IPS DF 19.7 (cell line): ENCODE measurements at regions not wholly inside any gene's neighbourhood (a gene's known extent, or its start where the extent isn't known, plus 50 kb on each side); places are given as distances from the start of the nearest gene placed in this dataset.
"Not testable (repeated sequence)": the region's sequence is repeated elsewhere in the genome, so short reads cannot be mapped to it uniquely, and the experiment has no call there.

ENCODE experiments used
- DNase-seq: peaks from one replicate; pipeline ENCODE4 v3.0.0-alpha.2; 2013; ENCODE audit warnings: low read depth, low spot score

DNA sequence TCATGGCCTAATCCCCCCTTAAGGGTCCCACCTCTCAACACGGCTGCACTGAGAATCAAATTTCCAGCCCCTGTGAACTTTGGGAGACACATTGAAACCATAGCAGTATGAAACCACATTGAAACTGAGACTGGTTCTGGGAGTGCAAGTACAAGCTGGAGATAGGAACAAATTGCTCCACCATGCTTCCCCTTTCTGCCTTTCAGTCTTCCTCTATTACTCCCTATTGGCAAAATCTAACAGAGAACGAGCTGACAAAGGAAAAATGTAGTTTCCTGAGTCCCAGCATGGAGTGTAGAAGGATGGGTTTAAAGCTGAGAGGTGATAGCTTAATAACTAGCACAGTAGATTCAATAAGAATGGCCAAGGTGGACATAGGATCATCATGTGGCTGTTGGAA is 161.7 kb upstream of the RPL34 start:
- DNase-seq, result no peak

DNA sequence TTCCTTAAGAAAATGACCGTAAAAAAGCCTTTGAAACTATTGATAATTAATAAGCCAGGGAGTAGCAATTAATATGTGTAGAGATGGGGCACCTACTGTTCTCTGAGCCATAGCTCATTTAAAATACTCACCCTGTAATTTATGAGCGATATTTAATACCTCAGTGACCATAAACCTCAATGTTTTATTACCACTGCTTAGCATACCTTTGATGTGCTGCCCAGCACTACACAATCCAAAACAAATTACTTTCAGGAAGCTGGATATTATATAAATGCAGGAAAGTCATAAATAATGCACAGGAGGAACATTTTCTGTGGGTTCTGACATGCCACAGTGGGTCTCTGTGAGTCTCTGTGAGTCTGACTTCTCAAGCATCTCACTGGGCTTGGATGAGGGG is 166.1 kb upstream of the RPL34 start:
- DNase-seq, result no peak

DNA sequence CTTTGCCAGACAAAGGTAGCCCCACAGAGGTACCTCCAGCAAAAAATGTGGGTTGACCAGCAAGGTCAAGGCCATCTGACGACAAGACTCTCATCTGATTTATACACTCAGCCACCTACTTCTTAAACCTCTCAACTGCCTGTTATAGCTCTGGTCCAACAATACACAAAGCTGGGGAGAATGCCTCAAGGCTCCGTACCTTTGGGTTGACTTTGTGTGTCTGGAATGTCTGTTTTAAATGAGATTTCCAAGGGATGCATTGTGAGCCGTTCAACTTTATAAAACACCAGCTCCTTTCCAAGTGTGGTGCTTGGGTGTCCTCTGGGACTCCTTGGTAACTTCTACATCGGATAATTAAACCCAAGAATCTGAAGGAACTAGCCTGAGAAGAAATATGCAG is 167.0 kb upstream of the RPL34 start:
- no peak for DNase-seq

DNA sequence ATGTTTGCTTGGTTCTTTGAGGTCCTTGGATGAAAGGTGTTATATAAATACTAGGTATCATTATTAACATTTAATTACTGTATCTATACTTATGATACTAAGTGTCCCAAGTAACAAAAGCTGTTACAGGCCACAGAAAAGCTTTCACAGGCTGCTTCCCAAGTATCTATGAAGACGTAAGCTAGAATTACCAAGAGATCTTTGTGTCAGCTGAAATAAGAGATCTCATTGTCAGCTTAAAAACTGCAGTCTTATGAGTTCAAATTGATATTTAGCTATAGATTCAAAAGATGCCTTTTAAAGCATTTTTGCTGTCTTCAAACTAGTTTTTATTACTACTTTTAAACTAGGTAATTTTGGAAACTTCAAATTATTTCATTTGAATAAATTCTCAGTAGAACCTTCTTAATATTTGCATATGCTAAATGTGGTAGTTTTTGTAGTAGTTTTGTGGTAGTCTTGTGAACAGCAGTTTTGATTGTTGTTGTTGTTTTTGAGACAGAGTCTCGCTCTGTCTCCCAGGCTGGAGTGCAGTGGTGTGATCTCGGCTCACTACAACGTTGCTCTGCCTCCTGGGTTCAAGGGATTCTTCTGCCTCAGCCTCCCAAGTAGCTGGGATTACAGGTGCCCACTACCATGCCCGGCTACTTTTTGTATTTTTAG is 170.0 kb upstream of the RPL34 start:
- DNase-seq, result no peak

DNA sequence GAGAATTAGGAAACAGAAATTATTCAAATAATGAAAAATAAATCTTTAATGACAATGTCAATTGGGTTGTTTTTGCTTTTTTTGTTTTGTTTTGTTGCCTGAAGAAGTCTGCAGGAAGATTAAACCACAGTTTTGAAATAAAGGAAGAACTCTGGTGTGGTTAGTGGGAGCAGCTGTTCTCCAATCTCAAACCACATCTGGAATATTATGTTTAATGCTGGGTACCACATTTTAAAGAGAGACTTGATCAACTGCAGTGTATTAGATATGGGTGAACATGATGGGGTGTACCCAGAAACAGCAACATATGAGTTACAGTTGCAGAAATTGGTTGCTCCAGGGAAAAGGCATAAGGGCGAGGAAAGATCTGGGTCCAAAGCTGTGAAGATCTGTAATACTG is 171.2 kb upstream of the RPL34 start:
- DNase-seq, result no peak

DNA sequence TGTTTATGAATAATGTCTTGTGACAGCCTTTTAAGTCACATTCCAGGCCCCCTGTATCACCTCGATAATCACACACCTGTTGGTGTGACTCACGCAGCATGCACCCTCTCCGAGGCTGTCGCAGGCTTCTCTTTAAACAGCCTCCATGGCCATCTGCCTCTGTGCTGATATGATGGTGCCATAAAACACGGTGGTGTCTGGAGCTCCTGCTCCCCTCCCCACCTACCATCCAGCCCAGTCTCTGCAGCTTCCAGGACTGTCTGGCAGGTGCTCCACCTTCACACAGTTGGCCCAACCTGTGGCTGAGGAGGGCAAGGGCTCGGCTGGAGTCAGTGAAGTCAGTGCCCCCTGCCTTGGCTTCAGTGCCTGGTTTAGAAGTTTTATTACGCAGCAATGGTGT is 173.8 kb upstream of the RPL34 start:
- no peak for DNase-seq

DNA sequence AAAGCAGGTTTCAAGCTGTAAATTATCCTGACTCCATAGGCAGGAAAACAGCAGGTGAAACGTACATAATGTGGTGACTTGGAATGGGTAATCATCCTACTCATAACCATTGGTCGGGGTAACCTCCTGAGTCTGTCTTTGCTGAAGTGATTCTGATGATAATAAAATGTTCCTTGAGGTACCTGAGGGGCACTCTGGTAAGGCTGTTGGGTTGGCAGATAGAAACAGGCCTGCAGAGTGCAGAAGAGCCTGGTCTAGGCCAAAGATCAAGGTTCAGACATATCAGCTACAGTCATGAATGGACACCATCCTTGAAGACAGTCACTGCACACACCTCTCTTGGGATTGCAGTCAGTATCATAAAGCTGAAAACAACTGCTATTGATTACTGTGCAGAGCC is 174.7 kb upstream of the RPL34 start:
- DNase-seq, result no peak

DNA sequence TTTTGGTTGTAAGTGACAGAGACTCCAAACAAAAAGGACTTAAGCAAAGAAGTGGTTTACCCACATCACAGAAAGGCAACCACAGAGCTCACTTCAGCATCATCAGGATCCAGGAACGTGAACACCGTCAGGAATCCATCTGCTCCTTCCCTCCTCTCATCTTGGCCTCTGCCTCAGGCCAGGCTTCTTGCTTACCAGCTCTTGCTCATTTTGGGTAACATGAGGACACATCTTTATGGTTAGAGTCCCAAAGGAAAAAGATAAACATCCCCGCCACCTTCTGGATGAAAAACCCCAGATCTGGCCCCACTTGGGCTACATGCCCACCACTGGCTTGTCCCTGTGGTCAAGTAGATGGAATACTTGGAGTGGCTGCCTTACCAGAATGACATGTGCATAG is 176.8 kb upstream of the RPL34 start:
- no peak for DNase-seq

DNA sequence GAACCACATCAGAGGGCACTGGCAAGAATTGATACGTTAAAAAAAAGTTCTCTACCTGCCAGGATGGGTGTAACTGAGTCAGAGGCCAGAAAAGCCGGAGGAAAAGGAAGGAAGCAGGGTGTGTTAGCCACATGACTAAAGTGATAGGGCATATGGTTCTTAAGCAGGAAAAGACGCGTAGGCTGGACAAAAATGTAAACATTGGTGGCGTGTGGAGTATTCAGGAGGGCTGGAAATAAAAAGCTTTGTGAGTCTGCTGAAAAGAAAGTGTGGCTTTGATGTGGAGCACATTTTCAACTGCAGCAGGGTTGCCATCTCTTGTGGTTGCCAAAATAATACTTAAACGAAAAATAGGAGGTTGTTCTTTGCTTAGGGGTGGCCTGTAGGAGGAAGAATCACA is 186.5 kb upstream of the RPL34 start:
- no peak for DNase-seq

DNA sequence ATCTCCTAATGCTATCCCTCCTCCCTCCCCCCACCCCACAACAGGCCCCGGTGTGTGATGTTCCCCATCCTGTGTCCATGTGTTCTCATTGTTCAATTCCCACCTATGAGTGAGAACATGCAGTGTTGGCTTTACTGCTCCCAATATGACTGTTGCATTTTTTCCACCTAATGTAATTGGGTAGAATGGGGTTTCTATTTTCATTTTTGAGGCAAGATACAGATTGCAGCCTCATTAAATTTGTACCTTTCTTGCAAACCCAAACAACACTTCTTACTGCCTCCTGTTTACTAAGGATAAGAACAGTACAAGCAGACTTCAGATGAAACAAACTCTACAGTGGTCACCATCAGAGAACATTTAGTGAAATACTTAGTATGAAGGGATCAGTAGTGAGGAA is 187.0 kb upstream of the RPL34 start:
- DNase-seq, result not testable (repeated sequence)

DNA sequence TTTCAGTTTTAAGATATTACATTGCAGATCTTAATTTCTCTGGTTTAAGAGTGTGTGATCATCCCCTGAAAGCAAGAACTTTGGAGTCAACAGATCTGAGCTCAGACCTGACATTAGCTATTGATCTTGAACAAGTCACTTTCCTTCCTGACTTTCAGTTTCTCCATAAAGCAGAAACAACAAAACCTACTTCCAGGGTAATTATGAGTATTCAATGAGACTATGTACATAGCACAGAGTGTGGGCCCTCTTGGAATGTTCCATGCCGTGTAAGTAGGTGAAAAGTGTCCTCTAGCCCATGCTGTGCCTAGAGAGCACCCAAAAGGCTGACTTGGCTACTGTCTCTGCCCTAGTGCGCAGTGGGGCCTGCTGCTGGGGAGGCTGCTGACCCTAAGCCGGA is 188.0 kb upstream of the RPL34 start:
- no peak for DNase-seq

DNA sequence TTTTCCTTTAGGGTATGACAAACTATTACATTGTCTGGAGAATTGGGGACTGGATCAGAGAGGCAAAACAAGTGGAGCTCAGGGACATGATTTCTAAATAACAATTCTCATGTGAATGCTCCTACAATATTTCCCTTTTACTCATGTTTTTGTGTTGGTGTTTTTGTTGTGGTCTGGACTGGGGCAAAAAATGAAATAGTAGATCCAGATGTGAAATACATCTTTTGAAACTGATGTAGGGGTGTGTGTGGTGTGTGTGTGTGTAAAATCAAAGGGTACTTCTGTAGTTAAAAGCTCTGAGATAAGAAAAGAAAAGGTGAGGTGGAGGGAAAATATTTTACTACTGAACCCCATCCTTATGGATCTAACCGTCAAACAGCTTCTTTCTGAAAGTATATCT is 188.4 kb upstream of the RPL34 start:
- no peak for DNase-seq

DNA sequence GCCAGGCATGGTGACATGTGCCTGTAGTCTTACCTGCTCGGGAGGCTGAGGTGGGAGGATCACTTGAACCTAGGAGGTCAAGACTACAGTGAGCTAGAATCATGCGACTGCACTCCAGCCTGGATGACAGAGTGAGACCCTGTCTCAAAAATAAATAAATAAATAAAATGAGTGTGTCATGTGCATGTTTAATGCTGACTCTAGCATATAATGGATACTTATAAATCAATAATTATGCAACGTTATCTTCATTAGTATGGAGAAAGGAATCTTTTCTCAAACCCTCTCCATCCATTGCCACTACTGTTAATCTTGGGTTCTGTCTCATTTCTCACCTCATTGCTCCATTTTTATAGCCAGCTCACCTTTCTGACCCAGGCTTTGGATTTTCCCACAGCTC is 189.5 kb upstream of the RPL34 start:
- no peak for DNase-seq

DNA sequence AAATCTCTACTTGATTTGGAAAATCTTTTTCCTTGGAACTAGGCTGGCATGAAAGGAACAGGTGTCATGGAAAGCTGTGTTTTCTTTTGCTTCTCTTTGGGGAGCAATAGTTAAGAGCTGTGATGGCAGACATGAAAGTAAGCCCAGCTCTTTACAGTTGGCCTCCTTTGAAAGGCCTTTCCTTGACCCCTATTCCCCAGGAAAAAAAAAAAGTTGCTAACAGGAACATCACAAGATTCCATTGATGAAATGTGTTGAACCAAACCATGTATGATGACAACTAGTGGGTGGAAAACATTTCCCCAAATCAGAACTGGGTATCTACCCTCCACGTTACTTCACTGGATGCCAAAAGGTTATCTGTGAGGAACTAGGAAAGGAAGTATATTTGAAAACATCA is 190.7 kb upstream of the RPL34 start:
- DNase-seq, result no peak

DNA sequence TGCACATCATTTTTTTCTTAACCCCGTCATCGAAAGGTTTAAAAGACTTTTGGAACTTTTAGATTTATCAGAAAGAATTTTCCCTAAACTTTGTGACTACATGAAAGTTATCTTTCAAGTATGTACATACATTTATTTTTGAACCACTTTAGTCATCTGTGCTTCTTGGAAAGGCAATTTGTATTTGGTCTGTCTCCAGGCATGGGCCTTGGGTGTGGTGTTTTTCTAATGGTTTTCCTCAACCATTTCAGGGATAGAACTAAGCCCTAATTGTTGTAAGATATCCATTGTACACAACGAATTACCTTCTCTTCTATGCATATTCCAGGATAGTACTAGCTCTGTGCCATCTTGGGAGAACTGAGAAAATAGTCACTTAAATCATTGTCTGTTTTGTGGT is 191.5 kb upstream of the RPL34 start:
- DNase-seq, result no peak

DNA sequence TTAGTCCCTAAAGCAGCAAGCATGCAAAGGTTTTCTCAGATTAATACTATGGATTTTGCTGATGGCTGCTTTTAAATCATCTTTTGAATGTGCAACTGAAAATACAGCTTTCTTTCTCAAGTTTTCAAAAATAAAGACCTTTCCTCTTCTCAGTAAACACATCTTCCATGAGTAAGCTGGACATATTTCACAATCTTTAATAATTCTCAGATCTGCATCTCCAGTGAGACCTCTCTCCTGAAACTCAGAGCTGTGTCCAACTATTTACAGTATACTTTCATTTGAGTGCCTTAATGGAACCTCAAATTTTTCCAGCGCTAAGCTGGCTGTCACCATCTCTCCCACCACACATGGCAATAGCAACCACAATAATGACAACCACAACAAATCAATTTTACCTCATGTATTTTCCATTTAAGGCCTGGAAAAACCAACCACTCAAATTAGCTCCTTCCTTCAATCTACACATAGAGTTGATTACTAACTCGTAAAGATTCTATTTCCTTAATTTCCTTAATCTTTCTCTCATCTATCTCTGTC is 192.4 kb upstream of the RPL34 start:
- no peak for DNase-seq

DNA sequence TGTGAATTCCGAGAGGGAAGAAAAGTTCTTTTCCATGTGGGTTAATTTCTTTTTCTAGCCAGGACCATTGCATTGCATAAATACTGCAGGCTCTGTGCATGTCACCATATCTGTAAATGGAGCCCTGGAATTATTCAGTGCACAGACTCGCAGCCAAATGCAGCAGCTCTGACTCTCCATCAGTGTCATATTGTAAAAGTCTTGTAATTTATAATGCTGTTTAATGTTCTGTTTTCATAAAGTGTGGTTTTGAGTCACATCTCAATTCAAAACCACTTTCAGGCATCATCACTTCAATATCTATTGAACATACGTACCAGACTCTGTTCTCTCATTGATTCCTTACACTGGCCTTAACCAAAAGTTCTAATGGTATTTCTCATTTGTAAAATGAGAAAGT is 193.9 kb upstream of the RPL34 start:
- DNase-seq, result no peak

DNA sequence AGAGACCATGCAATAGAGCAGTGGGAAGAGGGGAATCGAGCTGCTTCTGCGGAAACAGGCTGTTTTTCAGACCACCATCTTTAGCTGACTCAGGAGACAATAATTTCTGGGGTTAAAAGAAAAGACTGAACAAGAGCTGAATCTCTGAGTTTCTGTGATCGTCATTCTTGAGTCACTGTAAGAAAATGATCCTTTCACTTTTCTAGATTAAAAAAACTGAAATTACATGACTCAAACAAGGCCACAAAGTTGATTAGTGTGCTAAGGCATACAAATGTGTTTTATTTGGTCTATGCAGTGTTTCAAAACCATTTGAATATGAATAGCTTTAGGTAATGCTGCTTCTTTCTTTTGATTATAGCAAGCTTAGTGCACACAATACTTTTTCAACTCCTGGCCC is 194.4 kb upstream of the RPL34 start:
- DNase-seq, result no peak

DNA sequence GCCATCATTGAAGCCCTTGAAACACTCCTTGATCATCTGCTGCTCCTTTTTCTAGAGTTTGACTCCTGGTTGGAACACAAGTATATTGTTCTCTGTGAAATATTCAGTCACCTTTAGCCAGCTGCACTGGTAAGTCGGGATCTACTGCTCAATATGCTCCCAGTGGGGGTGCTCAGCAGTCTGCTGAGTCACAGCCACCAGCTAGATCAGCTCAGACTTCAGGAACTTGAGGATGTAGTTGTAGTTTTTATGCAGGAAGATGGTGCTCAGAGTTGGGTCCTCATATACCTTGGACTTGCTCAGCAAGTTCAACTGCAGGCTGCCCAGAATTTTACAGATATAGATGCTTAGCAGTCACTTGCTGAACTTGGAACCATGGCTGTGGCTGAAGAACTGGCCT is 202.5 kb upstream of the RPL34 start:
- no peak for DNase-seq

DNA sequence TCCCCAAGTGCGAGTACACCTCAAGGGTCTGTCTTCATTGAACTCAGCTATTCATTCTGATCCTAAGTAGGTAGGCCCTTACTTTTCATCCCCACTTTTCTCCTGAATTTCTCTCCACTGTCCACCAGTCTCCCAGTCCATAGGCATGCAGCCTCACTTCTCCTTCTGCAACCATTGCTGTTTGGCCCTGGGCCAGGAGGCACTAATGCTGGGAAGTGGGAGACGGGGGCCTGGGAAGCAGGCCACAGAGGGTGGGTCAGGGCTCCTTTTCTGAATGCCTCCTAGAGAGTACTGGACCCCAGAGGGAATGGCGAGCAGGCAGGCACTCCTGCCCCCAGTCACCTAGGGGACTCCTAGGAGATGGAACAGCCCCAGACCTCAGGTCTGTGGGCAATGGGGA is 203.5 kb upstream of the RPL34 start:
- DNase-seq, result no peak

DNA sequence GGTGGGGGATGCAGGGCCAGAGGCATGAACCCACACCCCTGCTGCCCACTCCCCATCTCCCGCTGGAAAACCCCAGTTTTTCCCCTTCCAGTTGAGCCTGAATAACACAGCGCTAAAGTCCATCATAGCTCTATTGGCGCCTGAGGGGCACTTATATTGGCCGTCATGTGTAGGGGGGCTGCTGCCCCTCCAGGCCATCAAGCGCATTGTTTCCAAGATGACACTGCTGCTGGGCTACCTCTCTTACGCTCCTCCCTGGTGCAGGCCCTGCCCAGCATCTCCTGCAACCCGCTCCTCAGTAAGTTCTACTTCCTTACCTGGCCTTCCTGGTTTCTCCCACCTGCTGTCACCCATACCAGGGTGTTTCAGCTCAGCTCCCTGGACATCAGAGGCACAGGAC is 205.0 kb upstream of the RPL34 start:
- DNase-seq, result no peak

DNA sequence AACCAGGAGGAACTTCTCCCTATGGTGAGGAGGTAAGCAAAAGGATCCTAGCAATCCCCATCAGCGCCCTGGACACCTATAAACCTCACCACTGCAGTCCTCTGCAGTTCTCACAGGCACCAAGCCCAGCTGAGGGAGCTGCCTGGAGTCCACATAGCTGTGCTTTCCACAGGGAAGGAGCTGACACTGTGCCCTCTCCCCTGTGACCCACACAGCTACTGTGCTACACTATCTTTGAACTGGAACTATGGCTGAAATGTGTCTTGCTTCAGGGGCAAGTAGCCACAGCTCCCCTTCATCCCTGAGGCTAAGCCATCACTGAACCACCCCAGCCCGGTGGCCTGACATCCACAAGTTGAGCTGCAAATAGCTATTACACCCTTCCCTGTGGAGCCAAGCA is 208.5 kb upstream of the RPL34 start:
- no peak for DNase-seq

DNA sequence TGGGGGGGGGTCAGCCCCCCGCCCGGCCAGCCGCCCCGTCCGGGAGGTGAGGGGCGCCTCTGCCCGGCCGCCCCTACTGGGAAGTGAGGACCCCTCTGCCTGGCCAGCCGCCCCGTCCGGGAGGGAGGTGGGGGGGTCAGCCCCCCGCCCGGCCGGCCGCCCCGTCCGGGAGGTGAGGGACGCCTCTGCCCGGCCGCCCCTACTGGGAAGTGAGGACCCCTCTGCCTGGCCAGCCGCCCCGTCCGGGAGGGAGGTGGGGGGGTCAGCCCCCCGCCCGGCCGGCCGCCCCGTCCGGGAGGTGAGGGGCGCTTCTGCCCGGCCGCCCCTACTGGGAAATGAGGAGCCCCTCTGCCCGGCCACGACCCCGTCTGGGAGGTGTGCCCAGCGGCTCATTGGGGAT is 210.7 kb upstream of the RPL34 start:
- not testable (repeated sequence) for DNase-seq

DNA sequence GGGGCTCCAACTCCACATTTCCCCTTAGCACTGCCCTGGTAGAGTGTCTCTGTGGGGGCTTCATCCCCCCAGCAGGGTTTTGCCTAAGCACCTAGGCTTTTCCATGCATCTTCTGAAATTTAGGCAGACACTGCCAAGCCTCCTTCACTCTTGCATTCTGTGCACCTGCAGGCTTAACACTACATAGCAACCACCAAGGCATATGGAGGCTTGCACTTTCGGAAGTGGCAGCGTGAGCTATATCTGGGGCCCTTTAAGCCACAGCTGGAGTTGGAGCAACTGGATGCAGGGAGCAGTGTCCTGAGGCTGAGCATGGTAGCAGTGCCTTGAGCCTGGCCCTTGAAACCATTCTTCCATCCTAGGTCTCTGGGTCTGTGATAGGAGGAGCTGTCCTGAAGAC is 214.8 kb upstream of the RPL34 start:
- DNase-seq, result no peak
